ENCODE measurements at regions not wholly inside any gene's neighbourhood (a gene's known extent, or its start where the extent isn't known, plus 50 kb on each side); places are given as distances from the start of the nearest gene placed in this dataset.

GRCh38 chr1:104084380-104084779 is 334.7 kb downstream of the AMY1C start:
- TF ChIP-seq CTCF (IDR thresholded peaks at IDR 0.05) (no peak), POLR2A (IDR thresholded peaks at IDR 0.05) (no peak)

Measured in testis (tissue), 2 donors.